22Rv1 (cell line): ENCODE measurements at regions not wholly inside any gene's neighbourhood (a gene's known extent, or its start where the extent isn't known, plus 50 kb on each side); places are given as distances from the start of the nearest gene placed in this dataset.

Experiments
- H3K27ac ChIP-seq: fragments of 450-650 bp; 2 replicates; pipeline ENCODE4 v1.5.1; 2017
- ZFX ChIP-seq: fragments of 450-650 bp; IDR thresholded peaks from 2 replicates; pipeline ENCODE4 v1.6.1; 2017; ENCODE audit warnings: antibody characterized with exemption, borderline replicate concordance
- TF ChIP-seq, protein P1 (sequence below): fragments of 450-650 bp; IDR thresholded peaks from 2 replicates; pipeline ENCODE4 v1.5.1; 2017; ENCODE audit warnings: mild to moderate bottlenecking

DNA sequence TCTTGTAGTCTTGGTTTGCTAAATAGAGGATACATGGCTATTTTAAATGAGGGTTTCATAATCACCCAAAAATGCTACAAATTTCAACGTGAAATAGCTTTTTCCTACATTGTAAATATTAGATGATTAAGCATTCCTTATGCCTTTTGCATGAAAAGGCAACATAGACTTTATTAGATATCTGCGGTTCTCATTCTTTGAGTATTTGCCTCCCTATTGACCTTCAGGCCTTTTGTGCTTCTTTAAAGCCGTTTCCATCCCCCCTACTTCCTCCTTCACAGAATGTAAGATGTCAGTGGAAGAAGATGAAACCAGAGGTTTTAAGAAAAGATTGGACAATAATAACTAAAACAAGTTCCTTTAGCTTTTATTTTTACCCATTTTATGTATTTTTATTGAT is 144.1 kb downstream of the UBE2E3 start:
- TF ChIP-seq ZFX: no peak
- TF ChIP-seq, protein P1, sequence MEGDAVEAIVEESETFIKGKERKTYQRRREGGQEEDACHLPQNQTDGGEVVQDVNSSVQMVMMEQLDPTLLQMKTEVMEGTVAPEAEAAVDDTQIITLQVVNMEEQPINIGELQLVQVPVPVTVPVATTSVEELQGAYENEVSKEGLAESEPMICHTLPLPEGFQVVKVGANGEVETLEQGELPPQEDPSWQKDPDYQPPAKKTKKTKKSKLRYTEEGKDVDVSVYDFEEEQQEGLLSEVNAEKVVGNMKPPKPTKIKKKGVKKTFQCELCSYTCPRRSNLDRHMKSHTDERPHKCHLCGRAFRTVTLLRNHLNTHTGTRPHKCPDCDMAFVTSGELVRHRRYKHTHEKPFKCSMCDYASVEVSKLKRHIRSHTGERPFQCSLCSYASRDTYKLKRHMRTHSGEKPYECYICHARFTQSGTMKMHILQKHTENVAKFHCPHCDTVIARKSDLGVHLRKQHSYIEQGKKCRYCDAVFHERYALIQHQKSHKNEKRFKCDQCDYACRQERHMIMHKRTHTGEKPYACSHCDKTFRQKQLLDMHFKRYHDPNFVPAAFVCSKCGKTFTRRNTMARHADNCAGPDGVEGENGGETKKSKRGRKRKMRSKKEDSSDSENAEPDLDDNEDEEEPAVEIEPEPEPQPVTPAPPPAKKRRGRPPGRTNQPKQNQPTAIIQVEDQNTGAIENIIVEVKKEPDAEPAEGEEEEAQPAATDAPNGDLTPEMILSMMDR: no peak
- no peak overlapping the region for H3K27ac ChIP-seq

DNA sequence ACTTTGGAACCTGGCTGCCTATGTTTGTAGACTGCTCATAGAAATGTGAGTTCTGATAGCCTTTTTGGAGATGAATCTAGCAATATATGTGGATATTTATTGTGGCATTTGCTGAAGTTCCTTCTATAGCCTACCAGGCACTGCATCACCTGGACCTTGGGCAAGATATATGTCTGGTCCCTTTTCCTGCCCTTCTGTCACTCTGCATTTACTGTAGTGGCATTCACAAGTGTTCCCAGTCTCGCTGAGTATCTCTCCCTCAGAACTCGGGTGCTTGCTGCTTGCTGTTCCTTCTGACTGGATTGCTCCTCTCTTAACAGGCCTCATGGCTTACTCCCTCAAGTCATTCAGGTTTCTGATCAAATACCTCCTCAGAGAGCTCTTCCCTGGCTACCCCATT is 145.0 kb downstream of the UBE2E3 start:
- no peak overlapping the region for H3K27ac ChIP-seq
- TF ChIP-seq, protein P1: no peak
- TF ChIP-seq ZFX: no peak

DNA sequence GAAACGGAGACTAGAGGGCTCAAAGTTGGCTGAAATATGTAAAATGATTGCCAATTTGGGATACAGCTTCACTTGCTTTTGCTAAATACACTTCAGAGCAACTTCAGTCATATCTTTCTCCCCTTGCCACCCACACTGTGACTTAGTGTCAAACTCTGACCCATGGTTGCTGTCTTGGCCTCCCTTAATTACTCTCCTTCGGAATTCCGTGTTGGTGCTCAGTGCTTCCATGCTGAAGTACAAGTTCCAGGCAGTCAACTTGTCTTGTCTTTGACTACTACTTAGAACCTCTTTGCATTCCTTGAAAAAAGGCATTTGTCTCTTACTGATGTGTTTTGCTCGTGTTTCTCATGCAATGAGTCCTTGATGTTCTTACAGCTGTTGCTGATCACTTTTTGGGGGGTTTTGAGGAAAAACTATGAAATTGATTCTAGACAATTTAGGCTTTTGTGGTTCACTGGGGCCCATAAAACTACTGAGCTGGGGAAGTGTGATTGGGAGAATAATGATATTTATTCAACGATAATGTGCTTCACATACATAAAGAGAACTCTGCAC is 146.0 kb downstream of the UBE2E3 start:
- TF ChIP-seq ZFX: no peak
- TF ChIP-seq, protein P1: no peak
- H3K27ac ChIP-seq: no peak overlapping the region

DNA sequence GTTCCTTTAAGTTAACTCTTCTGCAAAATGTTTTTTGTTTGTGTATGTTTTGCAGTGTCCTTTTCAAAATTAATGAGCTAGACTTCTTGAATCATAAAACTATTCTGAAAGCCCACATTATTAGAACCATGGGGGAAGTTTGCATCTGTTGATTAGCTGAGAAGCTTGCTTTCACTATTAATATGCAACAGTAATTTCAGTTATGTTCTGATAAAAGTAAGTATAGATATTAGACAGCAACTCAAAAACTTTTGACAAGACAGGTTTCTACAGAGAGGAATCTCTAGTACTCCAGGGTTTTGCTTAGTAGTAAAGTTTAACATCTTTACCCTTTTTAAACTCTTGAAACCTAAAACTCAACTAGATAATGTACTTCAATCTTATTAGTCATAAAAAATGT is 147.8 kb downstream of the UBE2E3 start:
- TF ChIP-seq, protein P1: no peak
- TF ChIP-seq ZFX: no peak
- H3K27ac ChIP-seq: no peak overlapping the region

DNA sequence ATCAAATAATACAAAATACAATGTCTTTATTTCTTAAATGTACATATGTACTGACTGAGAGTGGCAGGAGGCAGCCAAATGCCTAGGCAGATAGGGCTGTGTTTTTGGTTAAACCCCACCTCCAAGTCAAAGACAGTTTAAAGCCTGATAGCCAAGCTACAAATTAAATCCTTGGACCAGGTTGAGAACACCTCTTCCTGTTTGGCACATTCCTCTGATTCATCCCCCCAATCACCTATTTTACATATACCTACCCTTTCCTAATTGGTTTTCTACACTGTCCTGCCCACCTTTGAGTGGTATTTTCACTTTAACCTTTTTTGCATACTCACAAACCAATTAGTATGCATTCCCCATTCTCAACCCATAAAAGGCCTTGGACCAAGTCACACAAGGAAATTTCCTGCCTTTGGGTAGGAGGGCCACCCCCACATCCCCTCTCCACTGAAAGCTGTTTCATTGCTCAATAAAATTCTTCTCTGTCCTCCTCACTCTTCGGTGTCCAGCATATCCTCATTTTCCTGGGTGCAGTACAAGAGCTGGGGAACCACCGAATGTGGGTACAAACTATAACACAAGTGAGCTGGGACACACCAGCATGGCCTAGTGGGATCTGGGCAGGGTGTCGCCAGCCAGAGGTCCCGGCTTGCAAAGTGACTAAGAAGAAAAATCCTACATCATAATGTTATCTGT is 149.1 kb downstream of the UBE2E3 start:
- TF ChIP-seq, protein P1: no peak
- no peak for TF ChIP-seq ZFX
- H3K27ac ChIP-seq: no peak overlapping the region

DNA sequence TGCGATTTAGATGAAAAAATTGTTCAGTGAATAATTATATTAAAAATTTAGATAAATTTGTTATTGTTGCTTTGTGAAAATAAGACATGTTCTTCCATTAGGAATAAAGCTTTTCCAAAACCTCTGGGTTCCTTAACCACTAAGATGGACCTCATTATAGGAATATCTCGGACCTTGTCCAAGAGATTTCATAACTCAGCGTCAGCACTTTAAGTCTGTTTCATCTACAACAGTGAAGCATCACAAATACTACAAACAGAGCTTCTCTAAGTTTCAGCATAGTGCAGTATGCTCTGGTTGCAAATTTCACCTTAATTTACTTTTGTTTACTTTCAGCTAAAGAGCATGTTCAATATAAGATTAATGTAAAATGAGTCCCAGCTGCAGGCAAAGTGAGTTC is 150.3 kb downstream of the UBE2E3 start:
- H3K27ac ChIP-seq: no peak overlapping the region
- TF ChIP-seq, protein P1: no peak
- no peak for TF ChIP-seq ZFX

DNA sequence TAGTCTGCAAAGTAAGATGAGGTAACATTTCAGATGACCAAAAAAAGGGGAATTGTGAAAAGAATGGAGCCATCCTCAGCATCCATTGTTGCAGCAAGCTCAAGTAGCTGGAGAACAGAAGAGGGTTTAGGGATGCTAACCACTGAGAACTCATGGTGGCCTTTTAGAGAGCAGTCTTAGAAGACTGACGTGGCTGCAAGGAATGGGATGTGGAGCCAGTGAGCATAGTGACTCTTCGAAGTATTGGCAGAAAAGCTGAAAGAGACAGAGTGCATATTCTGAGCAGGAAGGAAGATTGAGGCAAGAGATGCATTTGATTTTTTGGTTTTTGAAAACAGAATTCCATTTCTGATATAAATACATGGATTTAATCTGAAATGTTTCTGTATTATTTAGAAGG is 151.2 kb downstream of the UBE2E3 start:
- no peak overlapping the region for H3K27ac ChIP-seq
- TF ChIP-seq ZFX: no peak
- TF ChIP-seq, protein P1: no peak
